ENCODE measurements at regions not wholly inside any gene's neighbourhood (a gene's known extent, or its start where the extent isn't known, plus 50 kb on each side); places are given as distances from the start of the nearest gene placed in this dataset.

- H3K9me3 ChIP-seq: no peaks in the 10 kb centered on the region
- no peaks in the 10 kb centered on the region for H3K36me3 ChIP-seq
- no peak overlapping the region for H3K27ac ChIP-seq
- no peaks in the 10 kb centered on the region for H3K4me1 ChIP-seq
- H3K27me3 ChIP-seq: no peaks in the 10 kb centered on the region
- peak; percentile 71 to 84 (median 75) for DNase-seq
- TF ChIP-seq POLR2A (IDR thresholded peaks at IDR 0.05): no peak
- peak; percentile 23 to 75 (median 66) for TF ChIP-seq CTCF (IDR thresholded peaks at IDR 0.05)
- H3K4me3 ChIP-seq: no peak overlapping the region
Measured at GRCh38 chr6:165884813-165885765, 222.0 kb upstream of the PDE10A start.

DNA sequence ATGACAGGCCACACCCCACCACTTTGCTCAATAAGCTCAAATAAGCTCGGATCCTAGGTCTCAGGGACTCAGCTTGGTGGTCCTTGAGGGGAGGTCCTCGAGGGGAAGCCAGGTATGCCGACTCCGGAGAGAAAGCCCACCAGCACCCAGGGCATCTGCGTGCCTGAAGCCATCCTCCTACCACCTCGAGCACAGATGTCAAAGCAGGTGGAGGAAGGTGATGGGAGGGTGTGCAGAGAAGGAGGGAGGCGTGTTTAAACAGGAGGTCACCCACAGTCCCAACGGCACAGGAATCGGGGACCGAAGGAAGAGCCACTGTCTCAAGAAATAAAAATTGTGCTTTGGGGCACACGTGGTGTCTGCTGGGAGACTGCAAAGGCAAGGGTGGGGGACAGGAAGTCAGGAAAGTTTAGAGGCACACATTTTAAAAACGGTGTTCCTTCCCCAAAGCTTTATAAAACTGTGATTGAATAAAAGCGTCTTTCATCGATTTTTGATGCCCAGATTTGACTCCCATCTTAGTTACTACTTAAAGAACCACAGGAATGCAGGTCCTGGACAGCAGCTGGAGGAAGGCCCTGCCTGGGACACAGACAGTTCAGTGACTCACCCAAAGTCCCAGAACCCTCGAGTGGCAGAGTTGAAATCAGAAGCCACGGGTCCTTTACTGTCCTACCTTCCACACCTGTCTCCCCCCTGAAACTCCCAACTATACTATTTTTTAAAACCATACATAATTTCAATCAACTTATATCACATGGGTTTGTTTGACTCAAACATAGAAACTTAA lies 221.0 kb upstream of the PDE10A start:
- H3K27ac ChIP-seq: no peak overlapping the region
- no peak for TF ChIP-seq CTCF (IDR thresholded peaks at IDR 0.05)
- TF ChIP-seq POLR2A (IDR thresholded peaks at IDR 0.05): no peak
- no peaks in the 10 kb centered on the region for H3K4me1 ChIP-seq
- DNase-seq: no peak
- H3K36me3 ChIP-seq: no peaks in the 10 kb centered on the region
- no peaks in the 10 kb centered on the region for H3K9me3 ChIP-seq
- no peaks in the 10 kb centered on the region for H3K27me3 ChIP-seq
- H3K4me3 ChIP-seq: no peak overlapping the region

- Histone ChIP-seq H3K4me3 (no peak overlapping the region), H3K4me1 (no peaks in the 10 kb centered on the region), H3K27ac (no peak overlapping the region), H3K36me3 (no peaks in the 10 kb centered on the region), H3K27me3 (no peaks in the 10 kb centered on the region), H3K9me3 (no peaks in the 10 kb centered on the region)
- no peak for DNase-seq
- no peak for TF ChIP-seq CTCF (IDR thresholded peaks at IDR 0.05)
- TF ChIP-seq POLR2A (IDR thresholded peaks at IDR 0.05): no peak
Measured at GRCh38 chr6:165881806-165882205, 218.8 kb upstream of the PDE10A start.

GRCh38 chr6:165880686-165881085 lies 217.6 kb upstream of the PDE10A start:
- no peaks in the 10 kb centered on the region for H3K9me3 ChIP-seq
- no peak overlapping the region for H3K27ac ChIP-seq
- no peak for DNase-seq
- H3K4me1 ChIP-seq: no peaks in the 10 kb centered on the region
- H3K27me3 ChIP-seq: no peaks in the 10 kb centered on the region
- H3K36me3 ChIP-seq: no peaks in the 10 kb centered on the region
- TF ChIP-seq POLR2A (IDR thresholded peaks at IDR 0.05) (no peak), CTCF (IDR thresholded peaks at IDR 0.05) (no peak)
- no peak overlapping the region for H3K4me3 ChIP-seq

DNA sequence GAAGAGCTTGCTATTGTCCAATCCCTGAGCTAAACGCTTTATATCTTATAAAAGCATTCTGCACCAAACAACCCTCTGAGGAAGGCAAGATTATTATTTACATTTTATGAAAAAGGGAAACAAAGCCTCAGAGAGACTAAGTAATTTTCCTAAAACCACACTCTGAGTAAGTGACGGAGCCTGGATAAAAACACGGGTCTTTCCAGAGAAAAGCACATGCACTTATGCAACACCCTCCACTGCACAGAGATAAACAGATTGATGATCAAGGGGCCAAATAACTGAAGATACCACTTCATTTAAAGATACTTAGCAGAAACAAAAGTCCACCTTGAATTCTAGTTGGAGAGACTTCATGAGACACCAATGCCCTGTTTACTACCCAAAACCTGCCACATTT lies 214.7 kb upstream of the PDE10A start:
- Histone ChIP-seq H3K9me3 (no peaks in the 10 kb centered on the region), H3K27me3 (no peaks in the 10 kb centered on the region), H3K4me3 (no peak overlapping the region), H3K36me3 (no peaks in the 10 kb centered on the region), H3K27ac (peak overlapping the region in 1 of 4 donors; percentile 38), H3K4me1 (no peaks in the 10 kb centered on the region)
- DNase-seq: no peak
- TF ChIP-seq CTCF (IDR thresholded peaks at IDR 0.05) (no peak), POLR2A (IDR thresholded peaks at IDR 0.05) (no peak)
